H9 (cell line): ENCODE measurements at regions not wholly inside any gene's neighbourhood (a gene's known extent, or its start where the extent isn't known, plus 50 kb on each side); places are given as distances from the start of the nearest gene placed in this dataset.

Experiments
- DNase-seq: peaks from one replicate; pipeline ENCODE4 v3.0.0-alpha.2; 2017
- H2AFZ ChIP-seq: one replicate; pipeline ENCODE4 v1.6.1; 2013; ENCODE audit warnings: mild to moderate bottlenecking, low read length, control low read depth, moderate library complexity
- H2AK5ac ChIP-seq: 2 replicates; pipeline ENCODE4 v1.6.1; 2013; ENCODE audit warnings: low read length, control low read depth, mixed read lengths; ENCODE audit not compliant: insufficient read length
- H2BK120ac ChIP-seq: one replicate; pipeline ENCODE4 v1.6.1; 2013; ENCODE audit warnings: low read depth, mild to moderate bottlenecking, low read length, control low read depth, inconsistent platforms; ENCODE audit not compliant: poor library complexity, severe bottlenecking
- H2BK12ac ChIP-seq: 2 replicates; pipeline ENCODE4 v1.6.1; 2013; ENCODE audit warnings: low read length, control low read depth, mixed read lengths, low read depth; ENCODE audit not compliant: insufficient read length
- H2BK15ac ChIP-seq: 2 replicates; pipeline ENCODE4 v1.6.1; 2013; ENCODE audit warnings: low read depth, low read length, control low read depth
- H2BK20ac ChIP-seq: one replicate; pipeline ENCODE4 v1.6.1; 2013; ENCODE audit warnings: low read depth, mild to moderate bottlenecking, low read length, control low read depth, inconsistent platforms; ENCODE audit not compliant: poor library complexity, severe bottlenecking
- H2BK5ac ChIP-seq: 2 replicates; pipeline ENCODE4 v1.6.1; 2013; ENCODE audit warnings: low read length, control low read depth, mixed read lengths; ENCODE audit not compliant: insufficient read length
- H3K14ac ChIP-seq: 2 replicates; pipeline ENCODE4 v1.6.1; 2013; ENCODE audit warnings: low read length, control low read depth; ENCODE audit not compliant: insufficient read depth
- H3K18ac ChIP-seq: 2 replicates; pipeline ENCODE4 v1.6.1; 2013; ENCODE audit warnings: low read depth, mild to moderate bottlenecking, mixed read lengths, low read length, control low read depth; ENCODE audit not compliant: insufficient read length
- H3K23ac ChIP-seq: 2 replicates; pipeline ENCODE4 v1.6.1; 2013; ENCODE audit warnings: low read length, control low read depth, mixed read lengths, low read depth; ENCODE audit not compliant: insufficient read length
- H3K23me2 ChIP-seq: 2 replicates; pipeline ENCODE4 v1.6.1; 2013; ENCODE audit warnings: low read depth, mild to moderate bottlenecking, mixed read lengths, low read length, control low read depth; ENCODE audit not compliant: insufficient read length, poor library complexity, severe bottlenecking
- H3K27ac ChIP-seq: 2 replicates; pipeline ENCODE4 v1.5.1; 2013; ENCODE audit warnings: low read length, control low read depth, mixed read lengths, low read depth; ENCODE audit not compliant: insufficient read length
- H3K27me3 ChIP-seq: 2 replicates; pipeline ENCODE4 v1.6.1; 2013; ENCODE audit warnings: low read length, control low read depth, inconsistent platforms; ENCODE audit not compliant: insufficient read depth
- H3K4ac ChIP-seq: 2 replicates; pipeline ENCODE4 v1.6.1; 2013; ENCODE audit warnings: low read depth, mild to moderate bottlenecking, control low read depth, inconsistent platforms, low read length, moderate library complexity
- H3K4me1 ChIP-seq: 2 replicates; pipeline ENCODE4 v1.6.1; 2013; ENCODE audit warnings: low read length, control low read depth, inconsistent platforms; ENCODE audit not compliant: insufficient read depth
- H3K4me2 ChIP-seq: 2 replicates; pipeline ENCODE4 v1.6.1; 2013; ENCODE audit warnings: low read length, control low read depth, mixed read lengths; ENCODE audit not compliant: insufficient read length, insufficient read depth
- H3K56ac ChIP-seq: 2 replicates; pipeline ENCODE4 v1.6.1; 2013; ENCODE audit warnings: low read depth, mild to moderate bottlenecking, mixed read lengths, low read length, control low read depth; ENCODE audit not compliant: insufficient read length
- H3K79me1 ChIP-seq: 2 replicates; pipeline ENCODE4 v1.6.1; 2013; ENCODE audit warnings: low read depth, mild to moderate bottlenecking, moderate library complexity, low read length, control low read depth, inconsistent platforms; ENCODE audit not compliant: insufficient read depth, poor library complexity, severe bottlenecking
- H3K79me2 ChIP-seq: 2 replicates; pipeline ENCODE4 v1.6.1; 2013; ENCODE audit warnings: low read length, control low read depth, inconsistent platforms; ENCODE audit not compliant: insufficient read depth
- H3K9ac ChIP-seq: 2 replicates; pipeline ENCODE4 v1.6.1; 2013; ENCODE audit warnings: low read length, control low read depth, mixed read lengths; ENCODE audit not compliant: insufficient read length; ENCODE audit errors: extremely low read depth
- H3K9me3 ChIP-seq: one replicate; pipeline ENCODE4 v1.6.1; 2013; ENCODE audit warnings: low read depth, low read length, inconsistent platforms; ENCODE audit not compliant: control insufficient read depth
- H3T11ph ChIP-seq: one replicate; pipeline ENCODE4 v1.6.1; 2013; ENCODE audit warnings: mild to moderate bottlenecking, low read length, control low read depth, inconsistent platforms
- H4K20me1 ChIP-seq: one replicate; pipeline ENCODE4 v1.6.1; 2013; ENCODE audit not compliant: control insufficient read depth, insufficient read length, insufficient read depth
- H4K5ac ChIP-seq: 2 replicates; pipeline ENCODE4 v1.6.1; 2013; ENCODE audit warnings: low read depth, mild to moderate bottlenecking, mixed read lengths, low read length, control low read depth; ENCODE audit not compliant: insufficient read length
- H4K8ac ChIP-seq: replicated peaks from 2 replicates; pipeline ENCODE4 v1.6.1; 2013; ENCODE audit warnings: low read length, control low read depth, mixed read lengths, low read depth; ENCODE audit not compliant: insufficient read length
- H4K91ac ChIP-seq: 2 replicates; pipeline ENCODE4 v1.6.1; 2013; ENCODE audit warnings: low read depth, mild to moderate bottlenecking, moderate library complexity, mixed read lengths, low read length, control low read depth; ENCODE audit not compliant: insufficient read length
- H3K27ac Mint-ChIP-seq, 3 experiments: 2 replicates in 2 of 3; 3 replicates in 1 of 3; pipeline ENCODE4 v1.8.0; 2020 to 2021; ENCODE audit warnings: mixed read lengths in 3 of 3, mild to moderate bottlenecking in 1 of 3, moderate library complexity in 1 of 3
- H3K27me3 Mint-ChIP-seq: 2 replicates; pipeline ENCODE4 v1.8.0; 2021; ENCODE audit warnings: low read depth, mild to moderate bottlenecking, moderate library complexity, mixed read lengths
- H3K36me3 Mint-ChIP-seq, 3 experiments: 2 replicates in 2 of 3; 3 replicates in 1 of 3; pipeline ENCODE4 v1.8.0; 2020 to 2021; ENCODE audit warnings: low read depth in 3 of 3, mixed read lengths in 3 of 3; ENCODE audit not compliant: insufficient read depth in 1 of 3
- H3K4me1 Mint-ChIP-seq, 2 experiments: 2 replicates each; pipeline ENCODE4 v1.8.0; 2020; ENCODE audit warnings: mixed read lengths in 2 of 2
- H3K4me3 Mint-ChIP-seq, 2 experiments: 2 replicates in 1 of 2; 3 replicates in 1 of 2; pipeline ENCODE4 v1.8.0; 2020 to 2021; ENCODE audit warnings: mild to moderate bottlenecking in 2 of 2, mixed read lengths in 2 of 2, moderate library complexity in 1 of 2
- H3K9me3 Mint-ChIP-seq, 2 experiments: 2 replicates in 1 of 2; 3 replicates in 1 of 2; pipeline ENCODE4 v1.8.0; 2020; ENCODE audit warnings: mild to moderate bottlenecking in 2 of 2, mixed read lengths in 2 of 2, moderate library complexity in 1 of 2
- CTCF ChIP-seq: fragments of 200-600 bp; sonication (generic); conservative IDR thresholded peaks from 3 replicates; pipeline ENCODE4 v1.8.0; 2021; ENCODE audit warnings: antibody characterized with exemption, mild to moderate bottlenecking
- WGBS: extraction: QIAGEN DNeasy Blood & Tissue Kit; methylation state at CpG from one replicate; pipeline ENCODE4 v1.1.7; 2013; ENCODE audit warnings: missing lambda C conversion rate, low lambda C conversion rate, mixed read lengths; ENCODE audit not compliant: insufficient read length; ENCODE audit errors: extremely low coverage; 5-methylcytosine and 5-hydroxymethylcytosine counted together

GRCh38 chr6:143595251-143596036 lies 82.3 kb upstream of the PHACTR2 start:
- Histone ChIP-seq H3K9ac (no peak overlapping the region), H3K4me1 (peaks cover 5% of the 10 kb centered on the region; the same call in 1 of the 2 replicates), H4K8ac (no peak overlapping the region), H3K14ac (no peak overlapping the region), H4K5ac (no peak overlapping the region), H2BK15ac (no peak overlapping the region), H4K20me1 (no peaks in the 10 kb centered on the region), H3K4me2 (no peak overlapping the region), H2AFZ (no peak overlapping the region), H2BK5ac (no peak overlapping the region), H3K4ac (no peak overlapping the region), H3K27me3 (no peaks in the 10 kb centered on the region), H3K18ac (no peak overlapping the region), H2BK20ac (no peak overlapping the region), H3K9me3 (no peaks in the 10 kb centered on the region), H3K23ac (no peak overlapping the region), H3K23me2 (no peaks in the 10 kb centered on the region), H4K91ac (no peak overlapping the region), H3K79me1 (no peaks in the 10 kb centered on the region), H2BK120ac (no peak overlapping the region), H3T11ph (no peak overlapping the region), H2BK12ac (no peak overlapping the region), H2AK5ac (no peak overlapping the region), H3K56ac (no peak overlapping the region), H3K79me2 (no peaks in the 10 kb centered on the region), H3K27ac (no peak overlapping the region)
- peak overlapping the region in 1 of 3 experiments; percentile 20; a peak in 2 of 7 replicates for H3K27ac Mint-ChIP-seq
- H3K36me3 Mint-ChIP-seq: no peaks in the 10 kb centered on the region
- no peak for DNase-seq
- no peaks in the 10 kb centered on the region; the same call in 1 of the 2 replicates for H3K27me3 Mint-ChIP-seq
- H3K9me3 Mint-ChIP-seq: no peaks in the 10 kb centered on the region
- H3K4me3 Mint-ChIP-seq: no peak overlapping the region
- no CpG with 5 or more reads among the region's 5 CpGs for WGBS
- H3K4me1 Mint-ChIP-seq: peaks cover 24% of the 10 kb centered on the region in 2 experiments
- no peak for TF ChIP-seq CTCF
